ENCODE measurements at regions not wholly inside any gene's neighbourhood (a gene's known extent, or its start where the extent isn't known, plus 50 kb on each side); places are given as distances from the start of the nearest gene placed in this dataset.

- no peak overlapping the region for H3K27ac ChIP-seq
- no peak for TF ChIP-seq CTCF (conservative IDR thresholded peaks at IDR 0.05; ENCODE audit: low read depth)
- POLR2A ChIA-PET (ENCODE audit: low non-redundant PET): no interaction called here
- CTCF ChIA-PET: no interaction called here
- DNase-seq (ENCODE audit: low spot score): no peak
These were observed 386.1 kb downstream of the SOCS6 start for GRCh38 chr18:70674896-70675295.

GRCh38 chr18:70673831-70674230 is 385.0 kb downstream of the SOCS6 start:
- H3K27ac ChIP-seq: no peak overlapping the region
- no peak for TF ChIP-seq CTCF (conservative IDR thresholded peaks at IDR 0.05; ENCODE audit: low read depth)
- CTCF ChIA-PET: no interaction called here
- DNase-seq (ENCODE audit: low spot score): no peak
- POLR2A ChIA-PET (ENCODE audit: low non-redundant PET): no interaction called here

- DNase-seq (ENCODE audit: low spot score): no peak
- ChIA-PET POLR2A (ENCODE audit: low non-redundant PET) (no interaction called here), CTCF (no interaction called here)
- TF ChIP-seq CTCF (conservative IDR thresholded peaks at IDR 0.05; ENCODE audit: low read depth): no peak
- no peak overlapping the region for H3K27ac ChIP-seq
These were observed 383.7 kb downstream of the SOCS6 start for GRCh38 chr18:70672581-70672980.

- no peak for DNase-seq (ENCODE audit: low spot score)
- CTCF ChIA-PET: no interaction called here
- H3K27ac ChIP-seq: no peak overlapping the region
- TF ChIP-seq CTCF (conservative IDR thresholded peaks at IDR 0.05; ENCODE audit: low read depth): no peak
- POLR2A ChIA-PET (ENCODE audit: low non-redundant PET): no interaction called here
These were observed 383.2 kb downstream of the SOCS6 start for GRCh38 chr18:70671889-70672565.

GRCh38 chr18:70666936-70667335 is 378.1 kb downstream of the SOCS6 start:
- CTCF ChIA-PET: no interaction called here

GRCh38 chr18:70663141-70663540 is 374.3 kb downstream of the SOCS6 start:
- DNase-seq (ENCODE audit: low spot score): no peak
- H3K27ac ChIP-seq: no peak overlapping the region
- ChIA-PET CTCF (no interaction called here), POLR2A (ENCODE audit: low non-redundant PET) (no interaction called here)
- TF ChIP-seq CTCF (conservative IDR thresholded peaks at IDR 0.05; ENCODE audit: low read depth): no peak

More at GRCh38 chr18:70666936-70667335, 378.1 kb downstream of the SOCS6 start:
- H3K27ac ChIP-seq: no peak overlapping the region
- TF ChIP-seq CTCF (conservative IDR thresholded peaks at IDR 0.05; ENCODE audit: low read depth): no peak
- no peak for DNase-seq (ENCODE audit: low spot score)
- POLR2A ChIA-PET (ENCODE audit: low non-redundant PET): no interaction called here
